ENCODE measurements at regions not wholly inside any gene's neighbourhood (a gene's known extent, or its start where the extent isn't known, plus 50 kb on each side); places are given as distances from the start of the nearest gene placed in this dataset.

GRCh38 chr11:95283650-95284049 is 52.6 kb upstream of the SESN3 start:
- Mint-ChIP-seq H3K27ac (no peak overlapping the region), H3K36me3 (no peaks in the 10 kb centered on the region), H3K27me3 (ENCODE audit: low read depth in 2 of 2) (peaks cover 3 to 9% of the 10 kb centered on the region in 2 donors), H3K4me1 (no peaks in the 10 kb centered on the region), H3K9me3 (no peaks in the 10 kb centered on the region), H3K4me3 (no peak overlapping the region)
- H3K36me3 ChIP-seq (ENCODE audit: control insufficient read depth, insufficient read depth, low read length): no peaks in the 10 kb centered on the region
- H3K27ac ChIP-seq (ENCODE audit: low read length): no peak overlapping the region
- H3K4me1 ChIP-seq (ENCODE audit: control insufficient read depth, insufficient read depth, low read length): no peaks in the 10 kb centered on the region
- ATAC-seq (no peak), DNase-seq (no peak)
- TF ChIP-seq CTCF (IDR thresholded peaks at IDR 0.05): no peak
- H3K9me3 ChIP-seq (ENCODE audit: control insufficient read depth, insufficient read depth, low read length): no peaks in the 10 kb centered on the region
- H3K27me3 ChIP-seq (ENCODE audit: control insufficient read depth, insufficient read depth, low read length): no peaks in the 10 kb centered on the region
- WGBS (ENCODE audit: insufficient coverage): 85% methylated on average over 3 of the region's 3 CpGs
- no peak overlapping the region for H3K4me3 ChIP-seq (ENCODE audit: low read length)
- intact Hi-C loops (cut with micrococcal nuclease): no loop called here

DNA sequence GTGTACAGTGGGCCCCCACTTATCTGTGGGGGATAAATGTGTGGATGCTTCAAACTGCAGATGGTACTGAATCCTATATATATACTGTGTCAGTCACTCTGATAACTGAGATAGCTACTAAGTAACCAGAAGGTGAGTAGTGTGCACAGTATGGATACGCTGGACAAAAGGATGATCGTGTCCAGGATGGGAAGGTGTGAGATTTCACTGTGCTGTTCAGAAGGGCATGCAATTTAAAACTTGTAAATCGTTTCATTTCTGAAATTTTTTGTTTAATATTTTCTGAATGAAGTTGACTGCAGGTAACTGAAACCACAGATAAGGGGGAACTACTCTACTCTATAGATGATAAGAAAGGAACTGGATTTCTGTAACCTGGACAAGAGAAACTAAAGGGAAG is 52.1 kb upstream of the SESN3 start:
- Mint-ChIP-seq H3K4me1 (no peaks in the 10 kb centered on the region), H3K4me3 (no peak overlapping the region), H3K27me3 (ENCODE audit: low read depth in 2 of 2) (peaks cover 5 to 9% of the 10 kb centered on the region in 2 donors), H3K27ac (no peak overlapping the region), H3K36me3 (no peaks in the 10 kb centered on the region), H3K9me3 (no peaks in the 10 kb centered on the region)
- H3K4me3 ChIP-seq (ENCODE audit: low read length): no peak overlapping the region
- ATAC-seq (no peak), DNase-seq (no peak)
- no peaks in the 10 kb centered on the region for H3K4me1 ChIP-seq (ENCODE audit: control insufficient read depth, insufficient read depth, low read length)
- H3K9me3 ChIP-seq (ENCODE audit: control insufficient read depth, insufficient read depth, low read length): no peaks in the 10 kb centered on the region
- no peaks in the 10 kb centered on the region for H3K27me3 ChIP-seq (ENCODE audit: control insufficient read depth, insufficient read depth, low read length)
- 85% methylated on average over 3 of the region's 3 CpGs for WGBS (ENCODE audit: insufficient coverage)
- H3K36me3 ChIP-seq (ENCODE audit: control insufficient read depth, insufficient read depth, low read length): no peaks in the 10 kb centered on the region
- TF ChIP-seq CTCF (IDR thresholded peaks at IDR 0.05): no peak
- intact Hi-C loops (cut with micrococcal nuclease): no loop called here
- no peak overlapping the region for H3K27ac ChIP-seq (ENCODE audit: low read length)

DNA sequence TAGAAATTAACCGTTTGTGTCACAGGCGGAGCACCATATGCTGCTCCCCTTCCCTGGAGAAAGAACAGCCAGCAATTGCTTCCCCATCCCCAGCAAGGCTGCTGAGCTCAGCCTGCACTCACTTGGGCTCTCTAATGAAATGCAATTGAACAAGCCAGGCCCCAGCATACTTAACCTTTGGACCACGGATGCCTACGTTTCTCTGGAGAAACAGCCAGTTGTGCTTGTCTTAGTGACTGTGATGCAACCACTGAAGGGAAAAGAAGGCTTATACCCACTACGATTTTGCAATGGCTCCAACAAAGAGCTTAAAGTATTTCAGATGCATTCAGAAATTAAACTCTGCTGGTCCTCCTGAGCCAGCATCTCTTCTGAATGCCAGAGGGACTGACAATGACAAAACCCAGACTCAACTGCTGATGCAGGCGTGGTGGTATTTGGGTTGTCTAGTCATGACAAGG is 51.3 kb upstream of the SESN3 start:
- Mint-ChIP-seq H3K4me1 (no peaks in the 10 kb centered on the region), H3K9me3 (no peaks in the 10 kb centered on the region), H3K4me3 (no peak overlapping the region), H3K27ac (no peak overlapping the region), H3K36me3 (no peaks in the 10 kb centered on the region), H3K27me3 (ENCODE audit: low read depth in 2 of 2) (peaks cover 9 to 10% of the 10 kb centered on the region in 2 donors)
- ATAC-seq: no peak
- WGBS (ENCODE audit: insufficient coverage): 95% methylated on average over 6 of the region's 6 CpGs
- intact Hi-C loops (cut with micrococcal nuclease): no loop called here
- TF ChIP-seq CTCF (IDR thresholded peaks at IDR 0.05): no peak
- H3K27ac ChIP-seq (ENCODE audit: low read length): no peak overlapping the region
- H3K27me3 ChIP-seq (ENCODE audit: control insufficient read depth, insufficient read depth, low read length): no peaks in the 10 kb centered on the region
- DNase-seq: no peak
- H3K4me1 ChIP-seq (ENCODE audit: control insufficient read depth, insufficient read depth, low read length): no peaks in the 10 kb centered on the region
- H3K9me3 ChIP-seq (ENCODE audit: control insufficient read depth, insufficient read depth, low read length): no peaks in the 10 kb centered on the region
- no peak overlapping the region for H3K4me3 ChIP-seq (ENCODE audit: low read length)
- H3K36me3 ChIP-seq (ENCODE audit: control insufficient read depth, insufficient read depth, low read length): no peaks in the 10 kb centered on the region
